Osteoblast (primary cell): ENCODE measurements at regions not wholly inside any gene's neighbourhood (a gene's known extent, or its start where the extent isn't known, plus 50 kb on each side); places are given as distances from the start of the nearest gene placed in this dataset.

Experiments used
- DNase-seq: peaks from one replicate; pipeline ENCODE4 v3.0.0; 2011; ENCODE audit warnings: low spot score, mixed read lengths; ENCODE audit not compliant: insufficient read length; ENCODE audit errors: missing footprints
- H2AFZ ChIP-seq: 2 replicates; pipeline ENCODE4 v1.6.0; 2011; ENCODE audit warnings: mild to moderate bottlenecking, low read length
- H3K27ac ChIP-seq: 2 replicates; pipeline ENCODE4 v1.5.1; 2011; ENCODE audit warnings: mild to moderate bottlenecking, low read depth, low read length, moderate library complexity
- H3K27me3 ChIP-seq: 2 replicates; pipeline ENCODE4 v1.6.0; 2012; ENCODE audit warnings: mild to moderate bottlenecking, control low read depth, inconsistent platforms, low read length, moderate library complexity; ENCODE audit not compliant: insufficient read depth
- H3K36me3 ChIP-seq: 2 replicates; pipeline ENCODE4 v1.5.1; 2011; ENCODE audit warnings: mild to moderate bottlenecking, low read length, control low read depth, moderate library complexity; ENCODE audit not compliant: insufficient read depth
- H3K4me1 ChIP-seq: 2 replicates; pipeline ENCODE4 v1.5.1; 2011; ENCODE audit warnings: mild to moderate bottlenecking, low read length, control low read depth, moderate library complexity; ENCODE audit not compliant: insufficient read depth
- H3K4me2 ChIP-seq: 2 replicates; pipeline ENCODE4 v1.6.0; 2011; ENCODE audit warnings: mild to moderate bottlenecking, low read length; ENCODE audit not compliant: insufficient read depth
- H3K4me3 ChIP-seq: fragments of 200-600 bp; sonication (generic); 3 replicates; pipeline ENCODE4 v1.5.1; 2012; ENCODE audit warnings: mild to moderate bottlenecking, low read length, inconsistent platforms; ENCODE audit not compliant: insufficient read depth
- H3K79me2 ChIP-seq: 2 replicates; pipeline ENCODE4 v1.6.0; 2012; ENCODE audit warnings: mild to moderate bottlenecking, low read length, control low read depth, inconsistent platforms; ENCODE audit not compliant: insufficient read depth
- H3K9me3 ChIP-seq: 2 replicates; pipeline ENCODE4 v1.5.1; 2011; ENCODE audit warnings: low read depth, low read length, control low read depth
- H4K20me1 ChIP-seq: 2 replicates; pipeline ENCODE4 v1.6.0; 2012; ENCODE audit warnings: mild to moderate bottlenecking, low read length, control low read depth; ENCODE audit not compliant: insufficient read depth
- TF ChIP-seq, protein P1 (sequence below): IDR thresholded peaks from 2 replicates; pipeline ENCODE4 v1.5.1; 2011; ENCODE audit warnings: mild to moderate bottlenecking, low read depth, low read length, moderate library complexity; ENCODE audit errors: extremely low read depth

- H3K4me1 ChIP-seq: no peaks in the 10 kb centered on the region
- TF ChIP-seq, protein P1, sequence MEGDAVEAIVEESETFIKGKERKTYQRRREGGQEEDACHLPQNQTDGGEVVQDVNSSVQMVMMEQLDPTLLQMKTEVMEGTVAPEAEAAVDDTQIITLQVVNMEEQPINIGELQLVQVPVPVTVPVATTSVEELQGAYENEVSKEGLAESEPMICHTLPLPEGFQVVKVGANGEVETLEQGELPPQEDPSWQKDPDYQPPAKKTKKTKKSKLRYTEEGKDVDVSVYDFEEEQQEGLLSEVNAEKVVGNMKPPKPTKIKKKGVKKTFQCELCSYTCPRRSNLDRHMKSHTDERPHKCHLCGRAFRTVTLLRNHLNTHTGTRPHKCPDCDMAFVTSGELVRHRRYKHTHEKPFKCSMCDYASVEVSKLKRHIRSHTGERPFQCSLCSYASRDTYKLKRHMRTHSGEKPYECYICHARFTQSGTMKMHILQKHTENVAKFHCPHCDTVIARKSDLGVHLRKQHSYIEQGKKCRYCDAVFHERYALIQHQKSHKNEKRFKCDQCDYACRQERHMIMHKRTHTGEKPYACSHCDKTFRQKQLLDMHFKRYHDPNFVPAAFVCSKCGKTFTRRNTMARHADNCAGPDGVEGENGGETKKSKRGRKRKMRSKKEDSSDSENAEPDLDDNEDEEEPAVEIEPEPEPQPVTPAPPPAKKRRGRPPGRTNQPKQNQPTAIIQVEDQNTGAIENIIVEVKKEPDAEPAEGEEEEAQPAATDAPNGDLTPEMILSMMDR: no peak
- H2AFZ ChIP-seq: no peak overlapping the region
These were observed 513.5 kb downstream of the TFAP2A start for GRCh38 chr6:9901376-9901775.

GRCh38 chr6:9896806-9897205 is 518.1 kb downstream of the TFAP2A start:
- DNase-seq: no peak
- Histone ChIP-seq H3K4me3 (no peak overlapping the region), H3K27ac (no peak overlapping the region), H3K4me1 (no peaks in the 10 kb centered on the region), H3K27me3 (no peaks in the 10 kb centered on the region), H2AFZ (no peak overlapping the region), H4K20me1 (no peaks in the 10 kb centered on the region), H3K4me2 (no peak overlapping the region), H3K36me3 (no peaks in the 10 kb centered on the region), H3K9me3 (peaks cover 3% of the 10 kb centered on the region), H3K79me2 (no peaks in the 10 kb centered on the region)
- TF ChIP-seq, protein P1: no peak

More at GRCh38 chr6:9901376-9901775, 513.5 kb downstream of the TFAP2A start:
- DNase-seq: no peak
- Histone ChIP-seq H3K4me2 (no peak overlapping the region), H3K36me3 (no peaks in the 10 kb centered on the region), H4K20me1 (no peaks in the 10 kb centered on the region), H3K27ac (no peak overlapping the region), H3K4me3 (no peak overlapping the region), H3K79me2 (no peaks in the 10 kb centered on the region), H3K27me3 (no peaks in the 10 kb centered on the region), H3K9me3 (no peaks in the 10 kb centered on the region)

- Histone ChIP-seq H3K36me3 (no peaks in the 10 kb centered on the region), H3K4me3 (no peak overlapping the region), H3K79me2 (no peaks in the 10 kb centered on the region), H2AFZ (no peak overlapping the region), H3K4me1 (no peaks in the 10 kb centered on the region), H3K9me3 (peaks cover 3% of the 10 kb centered on the region), H3K4me2 (no peak overlapping the region), H3K27ac (no peak overlapping the region), H4K20me1 (no peaks in the 10 kb centered on the region), H3K27me3 (no peaks in the 10 kb centered on the region)
- DNase-seq: no peak
- TF ChIP-seq, protein P1: no peak
These were observed 524.0 kb downstream of the TFAP2A start for GRCh38 chr6:9890893-9891292.

DNA sequence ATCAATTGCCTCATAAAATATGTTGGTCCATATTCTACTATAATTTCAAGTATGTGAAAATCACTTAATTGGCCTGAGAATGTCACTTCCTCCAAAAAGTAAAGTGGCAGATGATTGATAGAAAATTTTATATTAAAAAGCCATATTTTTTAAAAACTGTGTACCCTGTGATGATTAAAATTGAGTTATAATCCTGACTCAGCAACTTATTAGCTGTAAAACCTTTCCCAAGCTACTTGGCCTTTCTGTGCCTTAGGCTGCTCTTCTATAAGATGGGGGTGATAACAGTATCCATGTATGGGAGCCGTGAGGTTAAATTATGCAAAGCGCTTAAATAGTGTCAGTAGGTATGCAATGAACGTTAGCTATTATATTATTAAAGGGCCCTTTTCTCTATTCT is 524.4 kb downstream of the TFAP2A start:
- Histone ChIP-seq H3K79me2 (no peaks in the 10 kb centered on the region), H2AFZ (no peak overlapping the region), H3K4me1 (no peaks in the 10 kb centered on the region), H3K27ac (no peak overlapping the region), H3K4me3 (no peak overlapping the region), H3K27me3 (no peaks in the 10 kb centered on the region), H3K9me3 (no peaks in the 10 kb centered on the region), H3K36me3 (no peaks in the 10 kb centered on the region), H4K20me1 (no peaks in the 10 kb centered on the region), H3K4me2 (no peak overlapping the region)
- no peak for DNase-seq
- TF ChIP-seq, protein P1: no peak
